ENCODE measurements at regions not wholly inside any gene's neighbourhood (a gene's known extent, or its start where the extent isn't known, plus 50 kb on each side); places are given as distances from the start of the nearest gene placed in this dataset.

DNA sequence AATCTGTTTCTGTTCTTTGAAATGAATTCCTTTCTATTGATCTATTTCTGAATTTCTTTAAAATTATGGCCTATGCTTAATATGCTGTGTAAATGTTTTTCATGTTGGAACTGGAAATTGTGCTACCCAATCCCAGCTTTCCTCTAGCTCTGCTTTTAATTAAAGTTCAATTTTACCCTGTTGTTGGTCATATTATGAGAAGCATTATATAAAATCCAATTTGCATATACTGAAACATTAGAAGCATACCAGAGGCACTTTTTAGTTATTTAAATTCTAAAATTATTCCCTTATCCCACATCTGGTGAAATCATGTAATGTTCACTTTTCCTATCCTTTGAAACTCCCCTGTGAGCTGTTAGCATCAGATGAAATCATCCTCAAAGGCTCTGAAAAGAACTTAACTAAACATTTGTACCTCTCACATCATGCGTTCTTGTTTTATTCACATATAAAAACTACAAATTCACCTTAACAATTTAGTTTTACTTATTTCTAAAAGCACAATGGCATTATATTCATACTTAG lies 160.6 kb upstream of the COL21A1 start:
- DNase-seq (ENCODE audit: low spot score) = no peak
- intact Hi-C loops (cut with DNase I) = no loop called here

DNA sequence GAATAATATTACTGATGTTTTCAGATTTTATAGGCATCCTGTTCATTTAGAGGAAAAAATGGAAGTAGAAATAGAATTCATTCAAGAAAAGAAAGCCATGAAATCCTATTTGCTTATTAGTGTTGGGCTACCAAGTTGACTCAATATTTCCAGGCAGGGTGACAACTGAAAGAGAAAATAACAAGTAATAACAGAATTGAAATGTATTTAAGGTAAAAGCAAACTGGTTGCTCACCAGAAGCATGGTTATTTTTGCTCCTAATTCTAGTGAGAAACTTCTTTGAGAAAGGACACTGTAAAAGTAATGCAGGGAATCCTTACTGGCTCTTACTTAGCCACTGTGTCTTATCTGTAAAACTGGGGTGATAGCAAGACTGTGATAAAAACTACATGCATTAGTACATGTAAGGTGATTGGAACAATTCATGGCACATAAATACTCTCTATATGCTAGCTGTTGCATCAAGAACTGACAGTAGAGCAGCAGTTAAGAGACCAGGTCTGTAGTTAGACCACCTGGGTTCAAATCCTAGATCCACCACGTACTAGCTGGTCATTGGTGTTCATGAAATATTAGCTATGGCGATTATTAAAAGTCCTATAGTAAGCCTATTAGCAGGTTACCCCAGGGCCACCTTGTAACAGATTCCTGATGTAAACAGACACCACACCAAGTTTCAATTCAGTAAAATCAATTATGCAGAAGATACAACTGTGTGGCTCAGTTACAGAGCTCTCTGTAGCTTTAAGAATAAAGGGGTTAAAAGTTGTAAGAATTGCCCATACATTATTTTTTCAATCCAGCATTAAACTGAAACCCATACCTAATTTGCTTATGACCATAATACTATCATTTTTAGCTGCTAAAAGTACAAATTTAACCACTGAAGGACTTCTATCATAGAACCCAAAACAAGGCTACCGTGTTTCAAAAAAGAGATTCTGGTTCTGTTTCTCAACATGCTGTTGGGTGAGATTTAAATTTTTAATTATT lies 159.2 kb upstream of the COL21A1 start:
- DNase-seq (ENCODE audit: low spot score) = no peak
- intact Hi-C loops (cut with DNase I) = no loop called here

DNA sequence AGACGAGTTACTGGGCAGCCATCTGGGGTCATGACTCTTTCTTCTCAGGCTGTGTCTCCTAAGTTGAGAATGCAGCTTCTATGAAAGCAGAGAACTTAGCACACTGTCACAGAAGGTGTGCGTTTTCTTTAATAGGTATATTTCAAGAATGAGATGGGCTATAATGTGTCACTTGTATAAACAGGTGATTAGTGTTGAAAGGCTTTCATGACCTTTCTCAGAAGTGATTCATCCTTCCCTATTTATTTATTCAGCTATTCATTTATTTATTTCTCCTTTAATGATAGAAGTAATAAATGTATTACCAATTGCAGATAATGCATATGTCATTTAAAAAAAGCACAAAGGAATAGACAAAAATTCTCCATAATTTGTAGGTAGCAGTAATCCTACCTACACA lies 157.2 kb upstream of the COL21A1 start:
- no peak for DNase-seq (ENCODE audit: low spot score)
- intact Hi-C loops (cut with DNase I) = no loop called here

DNA sequence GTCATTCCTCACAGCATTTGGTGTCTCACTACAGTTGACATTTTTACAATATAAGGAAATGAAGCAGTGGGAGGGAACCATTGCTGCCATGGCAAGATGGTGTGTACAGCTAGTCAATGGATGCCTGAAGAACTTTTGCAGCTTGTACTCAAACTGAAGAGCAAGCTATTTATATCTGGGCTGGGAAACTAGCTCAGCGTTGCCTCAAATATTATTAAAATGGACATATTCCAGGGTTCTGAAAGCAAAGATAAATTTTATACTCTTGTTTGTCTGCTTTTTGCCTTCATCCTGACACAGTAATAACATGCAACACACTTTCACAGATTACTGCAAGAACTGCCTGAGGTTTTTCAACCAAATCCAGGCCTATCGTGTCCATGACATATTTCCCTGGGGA lies 156.4 kb upstream of the COL21A1 start:
- intact Hi-C loops (cut with DNase I) = no loop called here
- DNase-seq (ENCODE audit: low spot score) = no peak

DNA sequence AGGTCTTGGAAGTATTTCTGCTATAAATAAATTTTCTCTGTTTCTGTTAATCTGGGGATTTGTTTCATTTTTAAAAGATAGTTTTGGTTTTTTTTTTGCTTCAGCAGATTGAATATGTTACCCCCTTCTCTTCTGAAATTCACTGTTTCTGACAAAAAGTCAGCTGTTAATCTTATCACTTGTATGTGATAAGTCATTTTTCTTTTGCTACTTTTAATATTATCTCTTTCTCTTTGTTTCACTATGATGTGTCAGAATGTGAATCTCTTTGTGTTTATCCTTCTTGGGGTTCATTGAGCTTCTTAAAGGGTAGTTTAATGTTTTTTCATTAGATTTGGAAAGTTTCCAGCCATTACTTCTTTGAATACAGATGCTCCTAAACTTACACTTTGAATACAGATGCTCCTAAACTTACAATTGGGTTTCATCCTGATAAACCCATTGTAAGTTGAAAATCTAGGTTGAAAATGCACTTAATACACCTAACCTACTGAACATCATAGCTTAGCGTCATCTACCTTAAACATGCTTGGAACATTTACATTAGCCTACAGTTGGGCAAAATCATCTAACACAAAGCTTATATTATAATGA lies 154.2 kb upstream of the COL21A1 start:
- no peak for DNase-seq (ENCODE audit: low spot score)
- intact Hi-C loops (cut with DNase I) = no loop called here

DNA sequence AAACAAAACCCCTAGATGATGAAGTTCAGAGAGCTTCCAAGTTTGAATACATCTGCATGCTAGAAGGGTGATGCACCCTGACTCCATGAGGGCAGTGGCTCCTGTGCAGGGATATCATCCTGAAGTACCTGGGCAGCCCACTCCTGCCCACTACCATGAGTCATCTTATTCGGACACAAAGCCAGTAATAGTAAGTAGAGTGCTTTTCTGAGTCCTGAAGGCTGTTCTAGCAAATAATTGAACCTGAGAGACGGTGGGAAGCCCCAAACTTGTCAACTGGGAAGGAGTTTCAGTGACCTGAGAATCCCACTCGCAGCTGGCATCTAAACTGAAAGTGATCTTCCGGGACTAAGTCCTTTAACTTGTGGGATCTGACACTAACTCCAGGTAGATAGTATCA lies 152.9 kb upstream of the COL21A1 start:
- no peak for DNase-seq (ENCODE audit: low spot score)
- intact Hi-C loops (cut with DNase I) = no loop called here

DNA sequence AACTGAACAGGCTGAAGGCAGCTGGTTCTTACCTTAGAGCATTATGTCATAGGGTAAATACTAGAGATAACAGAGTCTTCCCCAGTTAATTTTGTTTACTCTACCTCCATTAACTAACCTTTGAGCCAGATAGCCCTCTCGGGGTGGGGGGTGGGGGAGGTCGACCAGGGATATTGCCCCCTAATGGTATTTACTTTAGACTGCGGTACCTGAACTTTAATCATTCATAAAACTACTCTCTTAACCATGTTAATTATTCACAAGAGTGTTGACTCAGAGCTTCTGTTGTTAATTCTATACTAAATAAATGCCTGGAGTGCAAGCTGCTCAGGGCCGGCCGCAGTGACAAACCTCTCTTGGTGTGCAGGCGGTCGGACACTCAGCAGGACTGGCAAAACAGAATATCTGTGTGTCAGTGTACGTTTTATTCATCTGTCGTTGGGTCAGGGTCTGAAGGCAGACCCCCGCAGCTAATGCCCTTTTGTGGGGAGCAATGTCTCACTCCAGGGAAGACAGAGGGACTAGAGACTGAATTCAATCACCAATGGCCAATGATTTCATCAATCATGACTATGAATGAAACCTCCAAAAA lies 152.4 kb upstream of the COL21A1 start:
- intact Hi-C loops (cut with DNase I) = no loop called here
- no peak for DNase-seq (ENCODE audit: low spot score)

DNA sequence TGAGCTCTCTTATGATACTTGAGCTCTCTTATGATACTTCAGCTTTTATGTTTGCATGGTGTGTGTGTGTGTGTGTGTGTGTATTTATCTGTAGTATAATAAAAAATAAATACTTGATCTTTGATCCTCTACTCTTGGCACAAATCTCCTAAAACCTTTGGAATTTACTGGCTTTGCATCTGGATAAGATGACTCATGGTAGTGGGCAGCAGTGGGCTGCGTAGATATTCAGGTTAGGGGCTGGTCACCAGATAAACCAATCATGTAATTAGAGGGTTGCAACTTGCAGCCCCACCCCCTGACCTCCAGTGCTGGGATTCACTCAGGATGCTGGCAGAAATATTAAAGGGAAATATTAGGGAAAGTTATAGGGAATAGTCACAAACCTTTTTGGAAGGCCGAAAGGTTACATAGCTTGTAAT lies 151.9 kb upstream of the COL21A1 start:
- intact Hi-C loops (cut with DNase I) = no loop called here
- DNase-seq (ENCODE audit: low spot score) = no peak

DNA sequence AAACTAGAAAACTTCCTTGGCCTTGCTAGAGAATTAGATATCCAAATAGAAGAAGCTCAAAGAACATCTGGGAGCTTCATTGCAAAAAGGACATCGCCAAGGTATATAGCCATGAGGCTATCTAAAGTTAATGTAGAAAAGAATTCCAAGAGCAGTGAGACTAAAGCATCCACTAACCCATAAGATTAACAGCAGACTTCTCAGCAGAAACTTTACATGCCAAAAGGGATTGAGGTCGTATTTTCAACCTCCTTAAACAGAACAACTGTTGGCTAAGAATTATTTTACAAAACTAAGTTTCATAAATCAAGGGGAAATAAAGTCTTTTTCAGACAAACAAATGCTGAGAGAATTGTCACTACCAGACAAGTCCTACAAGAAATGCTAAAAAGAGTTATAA lies 149.1 kb upstream of the COL21A1 start:
- intact Hi-C loops (cut with DNase I) = no loop called here

DNA sequence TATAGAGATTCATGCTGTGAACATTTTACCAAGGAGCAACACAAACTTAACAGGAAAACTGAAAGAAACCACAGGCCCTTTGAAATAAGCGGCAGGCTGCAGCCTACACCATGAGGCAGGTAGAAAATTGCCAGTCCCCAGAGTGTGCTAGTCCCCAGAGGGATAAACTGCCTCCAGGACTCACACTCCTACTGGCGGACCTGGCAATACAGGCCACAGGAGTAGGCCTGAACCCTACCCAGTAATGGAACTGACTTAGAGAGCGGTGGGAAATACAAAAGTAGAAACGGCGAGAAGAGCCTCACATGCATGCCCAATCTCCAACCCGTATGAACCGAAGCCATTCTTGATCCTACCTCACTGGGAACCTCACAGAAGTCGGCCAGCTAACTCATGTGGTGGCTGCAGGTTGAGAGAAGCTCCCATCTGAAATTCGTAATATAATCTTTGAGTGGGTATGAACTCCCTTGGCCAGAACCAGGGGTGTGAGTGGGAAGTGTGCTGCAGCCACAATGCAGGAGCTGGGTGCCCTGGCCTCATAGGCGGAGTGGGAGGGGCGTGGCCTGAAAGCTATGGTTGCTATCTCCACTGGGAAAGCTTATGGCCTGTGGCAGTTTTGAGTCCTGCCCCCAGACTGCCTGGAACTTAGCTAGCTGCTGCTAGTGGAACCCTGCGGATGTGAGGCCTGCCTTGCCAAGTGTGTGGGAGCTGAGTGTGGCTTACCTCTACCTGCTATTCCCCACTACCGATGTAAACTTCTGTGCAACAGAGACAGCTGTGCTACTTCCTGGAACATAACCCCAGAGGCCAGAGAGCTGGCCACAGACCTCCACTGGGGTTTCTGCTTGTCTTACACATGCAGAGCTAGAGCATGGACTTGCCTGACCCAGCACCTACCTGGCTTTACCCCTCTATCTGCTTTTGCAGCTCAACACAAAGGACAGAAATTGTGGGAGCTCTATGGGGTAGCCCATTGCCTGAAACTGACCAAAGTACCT lies 146.5 kb upstream of the COL21A1 start:
- intact Hi-C loops (cut with DNase I) = no loop called here
- DNase-seq (ENCODE audit: low spot score) = no peak

More for the DNA sequence above, 149.1 kb upstream of the COL21A1 start:
- no peak for DNase-seq (ENCODE audit: low spot score)

DNA sequence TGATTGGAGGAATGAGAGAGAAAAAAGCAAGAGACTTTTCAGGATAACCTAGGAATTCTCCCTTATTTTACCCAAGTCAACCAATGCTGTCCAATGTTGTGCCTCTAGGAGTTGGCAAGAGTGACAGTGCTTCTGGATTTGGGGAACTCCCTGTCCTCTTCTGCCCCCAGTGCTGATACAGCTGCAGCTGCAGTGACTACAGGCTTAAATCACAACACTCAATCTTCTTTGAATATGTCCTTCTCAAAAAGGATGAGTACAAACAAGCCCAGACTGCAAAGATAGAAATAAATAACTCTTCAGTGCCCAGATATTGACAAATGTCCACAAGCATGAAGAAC lies 141.0 kb upstream of the COL21A1 start:
- DNase-seq (ENCODE audit: low spot score) = no peak
- intact Hi-C loops (cut with DNase I) = no loop called here

DNA sequence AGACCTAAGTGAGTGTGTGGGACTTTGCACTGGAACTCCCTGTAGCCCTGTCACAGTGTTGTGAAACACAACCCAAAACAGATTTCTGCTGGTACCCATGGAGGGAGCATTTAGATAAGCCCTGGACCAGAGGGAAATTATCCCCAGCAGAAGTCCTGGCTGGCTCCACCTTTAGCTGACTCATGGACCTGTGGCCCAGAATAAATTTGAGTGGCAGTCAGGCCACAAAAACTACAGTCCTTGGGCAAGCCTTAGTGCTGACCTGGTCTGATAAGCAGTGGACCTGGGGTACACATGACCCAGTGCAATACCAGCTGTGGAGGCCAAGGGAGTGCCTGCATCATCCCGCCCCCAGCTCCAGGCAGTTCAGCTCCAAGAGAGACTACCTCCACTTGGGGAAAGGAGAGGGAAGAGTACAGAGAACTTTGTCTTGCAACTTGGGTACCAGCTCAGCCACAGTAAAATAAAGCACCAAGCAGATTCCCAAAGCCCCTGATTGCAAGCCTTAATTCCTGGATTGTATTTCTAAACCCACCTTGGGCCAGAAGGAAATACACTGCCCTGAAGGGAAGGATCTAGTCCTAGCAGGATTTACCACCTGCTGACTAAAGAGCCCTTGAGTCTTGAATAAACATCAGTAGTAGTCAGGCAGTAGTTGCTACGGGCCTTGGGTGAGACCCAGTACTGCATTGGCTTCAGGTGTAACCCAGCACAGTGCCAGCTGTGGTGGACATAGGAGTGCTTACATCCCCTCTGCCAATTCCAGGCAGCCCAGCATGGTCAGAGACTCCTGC lies 140.4 kb upstream of the COL21A1 start:
- intact Hi-C loops (cut with DNase I) = no loop called here
- DNase-seq (ENCODE audit: low spot score) = no peak

DNA sequence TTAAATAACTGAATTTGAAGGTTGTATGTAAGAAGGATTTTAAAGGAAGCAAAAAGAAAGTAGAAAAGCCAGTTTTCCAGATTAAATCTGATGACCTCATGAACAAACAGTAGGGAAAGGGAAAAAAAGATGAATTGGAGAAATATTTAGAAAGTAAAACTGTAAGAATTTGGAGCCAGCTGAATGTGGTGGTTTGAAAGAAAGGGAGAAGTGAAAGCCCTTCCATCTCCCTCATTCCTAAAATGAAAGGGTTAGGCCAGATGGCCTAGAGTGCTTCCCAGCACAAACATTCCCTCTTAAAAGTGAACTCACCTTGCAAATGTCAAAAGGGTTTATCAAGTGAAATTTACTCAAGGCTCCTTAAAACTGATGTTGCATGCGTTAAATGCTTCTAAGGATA lies 139.3 kb upstream of the COL21A1 start:
- intact Hi-C loops (cut with DNase I) = no loop called here
- DNase-seq (ENCODE audit: low spot score) = no peak

DNA sequence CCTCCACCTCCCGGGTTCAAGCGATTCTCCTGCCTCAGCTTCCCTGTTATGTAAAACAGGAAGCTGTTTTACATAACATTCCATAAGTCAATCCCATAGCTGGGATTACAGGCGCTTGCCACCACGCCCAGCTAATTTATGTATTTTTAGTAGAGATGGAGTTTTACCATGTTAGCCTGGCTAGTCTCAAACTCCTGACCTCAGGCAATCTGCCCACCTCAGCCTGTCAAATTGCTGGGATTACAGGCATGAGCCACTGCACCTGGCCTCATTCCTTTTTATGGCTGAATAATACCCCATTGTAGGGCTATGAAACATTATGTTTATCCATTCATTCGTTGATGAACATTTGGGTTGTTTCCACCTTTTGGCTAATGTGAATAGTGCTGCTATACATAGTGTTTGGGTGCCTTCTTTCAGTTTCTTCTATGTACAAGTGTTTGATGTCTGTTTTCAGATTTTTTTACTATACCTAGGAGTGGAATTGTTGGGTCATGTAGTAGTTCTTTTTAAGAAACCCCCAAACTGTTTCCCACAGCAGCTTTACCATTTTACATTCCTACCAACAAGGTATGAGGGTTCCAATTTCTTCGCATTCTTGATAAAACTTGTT lies 138.7 kb upstream of the COL21A1 start:
- no peak for DNase-seq (ENCODE audit: low spot score)
- intact Hi-C loops (cut with DNase I) = no loop called here

DNA sequence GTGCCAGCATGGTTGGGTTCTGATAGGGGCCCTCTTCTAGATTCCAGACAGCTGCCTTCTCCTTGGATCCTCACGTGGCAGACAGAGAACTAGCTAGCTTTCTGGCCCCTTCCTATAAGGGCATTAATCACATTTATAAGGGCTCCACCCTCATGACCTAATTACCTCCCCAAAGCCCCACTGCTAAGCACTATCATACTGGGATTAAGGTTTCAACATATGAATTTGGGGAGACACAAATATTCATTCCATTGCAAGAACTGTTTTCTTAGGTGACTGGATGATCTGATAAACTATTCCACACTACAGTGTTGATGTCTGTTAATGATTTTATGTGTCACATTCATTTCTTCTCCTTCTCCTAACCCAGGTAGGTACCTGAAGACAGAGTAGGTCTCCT lies 135.8 kb upstream of the COL21A1 start:
- intact Hi-C loops (cut with DNase I) = no loop called here
- DNase-seq (ENCODE audit: low spot score) = no peak

DNA sequence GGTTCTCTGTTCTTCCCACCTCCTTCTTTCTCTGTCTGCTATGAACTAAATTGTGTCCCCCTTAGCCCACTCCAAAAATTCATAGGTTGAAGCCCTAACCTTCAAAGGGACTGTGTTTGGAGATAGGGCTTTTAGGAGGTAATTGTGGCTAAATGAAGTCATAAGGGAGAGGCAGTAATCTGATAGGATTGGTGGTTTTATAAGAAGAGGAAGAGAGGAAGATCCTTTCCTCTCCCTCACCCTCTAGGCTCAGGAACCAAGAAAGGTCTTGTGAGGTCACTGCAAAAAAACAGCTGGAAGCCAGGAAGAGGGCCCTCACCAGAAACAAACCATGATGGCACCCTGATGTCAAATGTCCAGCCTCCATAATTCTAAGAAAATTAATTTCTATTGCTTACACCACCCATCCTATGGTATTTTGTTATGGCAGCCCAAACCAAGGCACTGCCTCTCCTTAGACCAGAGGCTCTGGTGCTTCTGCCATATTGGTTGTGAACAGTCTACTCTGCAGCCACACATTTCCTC lies 135.1 kb upstream of the COL21A1 start:
- intact Hi-C loops (cut with DNase I) = no loop called here
- DNase-seq (ENCODE audit: low spot score) = no peak

DNA sequence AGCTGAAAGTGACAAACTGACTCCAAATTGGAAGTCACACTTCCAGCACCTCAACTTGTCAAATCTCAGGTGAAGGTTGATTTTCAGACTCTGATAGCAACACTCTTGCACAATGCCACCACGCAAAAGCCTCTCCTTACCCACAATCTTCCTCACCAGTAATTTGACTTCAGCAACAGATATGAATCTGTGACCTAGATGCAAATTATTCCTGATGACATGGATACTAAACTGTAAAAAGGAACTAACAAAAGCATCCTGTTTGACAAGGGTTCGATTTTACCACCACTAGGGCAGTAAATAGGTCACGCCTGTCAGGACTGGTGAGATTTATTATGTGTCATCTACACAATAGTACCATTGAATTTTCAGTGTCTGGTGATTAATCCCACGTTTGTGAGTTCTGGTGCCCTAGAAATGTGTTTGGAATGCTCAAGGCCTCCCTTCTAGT lies 134.4 kb upstream of the COL21A1 start:
- intact Hi-C loops (cut with DNase I) = no loop called here
- DNase-seq (ENCODE audit: low spot score) = no peak

DNA sequence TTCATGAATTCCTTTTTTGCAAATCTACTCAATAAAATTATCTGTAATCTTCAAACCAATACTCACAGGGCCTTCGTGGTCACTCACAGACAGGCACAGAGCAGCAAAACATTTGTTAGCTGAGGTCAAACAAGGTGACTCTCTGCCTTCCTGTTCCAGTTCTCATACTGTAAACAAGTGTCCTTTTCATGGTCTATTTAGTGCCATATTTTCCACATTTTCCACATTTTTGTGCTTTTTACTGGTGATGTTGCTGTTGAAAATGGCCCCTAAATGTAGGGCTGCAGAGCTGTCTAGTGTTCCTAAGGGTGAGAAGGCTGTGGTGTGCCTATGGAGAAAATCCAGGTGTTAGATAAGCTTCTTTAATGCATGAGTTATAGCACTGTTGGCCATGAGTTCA lies 133.1 kb upstream of the COL21A1 start:
- no peak for DNase-seq (ENCODE audit: low spot score)
- intact Hi-C loops (cut with DNase I) = no loop called here
